GM13976 (cell line): ENCODE measurements at regions not wholly inside any gene's neighbourhood (a gene's known extent, or its start where the extent isn't known, plus 50 kb on each side); places are given as distances from the start of the nearest gene placed in this dataset.

Experiments
- DNase-seq: peaks from one replicate; pipeline ENCODE4 v3.0.0; 2012; ENCODE audit warnings: low spot score
- in situ Hi-C: fragments of 300-500 bp; cut with MboI; formaldehyde crosslinking; loops from one replicate; pipeline ENCODE4 v1.12.0; 2022; ENCODE audit warnings: low sequenced_read_pairs, mixed read lengths, inconsistent platforms; ENCODE audit not compliant: unreplicated experiment
- TF ChIP-seq, protein P1 (sequence below): IDR thresholded peaks from 2 replicates; pipeline ENCODE4 v1.5.1; 2012; ENCODE audit warnings: borderline replicate concordance, mild to moderate bottlenecking; ENCODE audit not compliant: insufficient read depth; ENCODE audit errors: extremely low read depth, missing control alignments, control extremely low read depth

DNA sequence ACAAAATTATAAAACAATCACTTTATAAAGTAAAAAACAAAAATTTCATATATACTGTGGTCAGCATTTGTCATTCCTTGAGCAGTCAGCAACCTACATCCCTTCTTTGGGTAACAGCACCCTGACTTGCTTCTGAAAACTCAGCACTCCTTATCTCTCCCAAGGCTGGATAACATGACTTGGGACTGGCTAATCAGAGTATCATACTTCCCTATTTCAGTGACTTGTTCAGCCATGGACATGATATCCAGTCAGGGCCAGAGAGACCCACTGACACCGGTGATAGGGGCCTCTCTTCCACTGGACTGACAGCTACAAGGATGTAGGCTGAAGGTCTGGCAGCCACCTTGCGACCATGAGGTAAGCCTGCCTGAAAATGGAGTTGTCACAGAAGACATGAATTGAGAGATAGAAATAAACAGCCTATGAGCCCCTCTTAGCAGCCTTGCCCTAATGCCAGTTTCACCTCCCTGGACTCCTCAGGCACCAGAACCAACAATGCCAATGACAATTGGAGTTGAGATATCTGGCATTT, 84.4 kb upstream of the NEBL start:
- TF ChIP-seq, protein P1, sequence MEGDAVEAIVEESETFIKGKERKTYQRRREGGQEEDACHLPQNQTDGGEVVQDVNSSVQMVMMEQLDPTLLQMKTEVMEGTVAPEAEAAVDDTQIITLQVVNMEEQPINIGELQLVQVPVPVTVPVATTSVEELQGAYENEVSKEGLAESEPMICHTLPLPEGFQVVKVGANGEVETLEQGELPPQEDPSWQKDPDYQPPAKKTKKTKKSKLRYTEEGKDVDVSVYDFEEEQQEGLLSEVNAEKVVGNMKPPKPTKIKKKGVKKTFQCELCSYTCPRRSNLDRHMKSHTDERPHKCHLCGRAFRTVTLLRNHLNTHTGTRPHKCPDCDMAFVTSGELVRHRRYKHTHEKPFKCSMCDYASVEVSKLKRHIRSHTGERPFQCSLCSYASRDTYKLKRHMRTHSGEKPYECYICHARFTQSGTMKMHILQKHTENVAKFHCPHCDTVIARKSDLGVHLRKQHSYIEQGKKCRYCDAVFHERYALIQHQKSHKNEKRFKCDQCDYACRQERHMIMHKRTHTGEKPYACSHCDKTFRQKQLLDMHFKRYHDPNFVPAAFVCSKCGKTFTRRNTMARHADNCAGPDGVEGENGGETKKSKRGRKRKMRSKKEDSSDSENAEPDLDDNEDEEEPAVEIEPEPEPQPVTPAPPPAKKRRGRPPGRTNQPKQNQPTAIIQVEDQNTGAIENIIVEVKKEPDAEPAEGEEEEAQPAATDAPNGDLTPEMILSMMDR = no peak
- in situ Hi-C loops = no loop called here
- DNase-seq = no peak

- TF ChIP-seq, protein P1 = no peak
- no peak for DNase-seq
- in situ Hi-C loops = no loop called here
Measured at GRCh38 chr10:20978617-20979016, 81.5 kb upstream of the NEBL start.

DNA sequence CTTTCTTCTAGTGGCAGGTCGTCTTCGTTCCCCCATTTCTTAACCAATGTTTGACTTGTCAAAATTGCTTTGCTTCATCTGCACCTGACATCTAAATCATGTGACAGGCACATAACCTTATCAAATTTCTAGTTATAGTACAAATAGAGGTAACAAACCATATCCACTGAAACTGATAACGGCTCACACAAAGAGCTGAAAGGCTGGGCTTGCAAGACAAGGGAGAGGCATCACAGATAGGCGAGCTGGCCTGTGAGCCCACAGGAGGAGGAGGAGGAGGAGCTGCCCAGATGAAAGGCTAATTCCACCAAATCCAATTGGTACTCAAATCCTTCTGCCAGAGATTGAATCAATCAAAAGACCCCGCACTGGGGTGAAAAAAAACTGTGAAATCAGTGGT, 80.2 kb upstream of the NEBL start:
- no peak for DNase-seq
- in situ Hi-C loops = no loop called here
- TF ChIP-seq, protein P1 = no peak

DNA sequence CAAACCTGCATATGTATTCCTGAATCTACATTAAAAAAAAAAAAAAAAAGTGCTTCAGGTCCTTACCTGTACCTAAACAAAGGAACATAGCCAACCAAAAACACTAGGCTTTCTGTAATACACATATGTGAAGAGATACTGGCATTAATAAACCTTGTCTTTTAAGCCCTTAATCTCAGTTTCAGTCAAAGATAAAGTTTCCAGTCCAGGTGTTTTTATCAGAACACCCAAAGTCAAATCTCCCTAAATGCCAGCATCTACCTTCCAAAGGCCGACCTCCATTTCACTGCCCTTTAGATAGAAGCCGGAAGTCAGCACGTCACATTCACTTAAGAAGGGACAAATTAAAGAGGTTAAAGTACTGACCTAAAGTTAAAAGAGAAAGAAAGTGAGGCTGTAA, 79.8 kb upstream of the NEBL start:
- in situ Hi-C loops = no loop called here
- DNase-seq = no peak
- TF ChIP-seq, protein P1 = no peak

GRCh38 chr10:20976390-20976789, 79.3 kb upstream of the NEBL start:
- TF ChIP-seq, protein P1 = no peak
- no peak for DNase-seq
- in situ Hi-C loops = no loop called here

DNA sequence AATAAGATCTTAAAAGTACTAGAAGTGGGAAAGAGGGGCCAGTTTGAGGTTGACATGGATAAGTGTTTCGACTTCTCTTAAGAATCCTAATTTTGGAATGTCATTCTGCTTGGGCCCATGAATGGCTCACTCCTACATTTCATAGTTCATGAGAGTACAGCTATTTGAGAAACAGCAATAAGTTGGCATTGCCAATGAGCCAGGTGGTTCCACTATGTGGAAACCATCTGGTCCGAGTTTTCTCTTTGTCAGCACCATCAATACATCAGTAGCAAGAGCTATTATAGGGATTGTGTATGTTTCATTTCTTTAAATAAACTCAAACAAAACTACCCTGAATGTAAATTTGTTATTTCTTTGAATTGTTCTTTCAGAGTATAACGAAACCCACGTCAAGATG, 78.1 kb upstream of the NEBL start:
- in situ Hi-C loops = no loop called here
- TF ChIP-seq, protein P1 = no peak
- DNase-seq = no peak

DNA sequence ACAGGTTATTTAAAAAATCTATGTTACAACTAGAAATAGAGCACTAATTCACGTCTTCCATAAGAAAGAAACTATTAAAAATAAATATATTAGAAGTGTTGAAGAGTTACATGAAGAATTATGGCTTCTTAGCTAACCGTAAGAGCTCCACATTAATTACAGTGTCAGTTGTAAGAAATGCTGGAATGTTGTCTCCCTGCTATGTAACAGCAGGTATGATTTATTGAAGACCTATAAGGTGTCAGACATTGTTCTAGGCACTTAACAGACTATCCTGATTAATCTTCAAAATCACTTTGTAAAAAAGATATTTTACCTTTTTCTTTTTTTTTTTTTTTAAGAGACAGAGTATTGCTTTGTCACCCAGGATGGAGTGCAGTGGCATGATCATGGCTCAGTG, 75.8 kb upstream of the NEBL start:
- no peak for DNase-seq
- in situ Hi-C loops = no loop called here

More for the DNA sequence above, 75.8 kb upstream of the NEBL start:
- TF ChIP-seq, protein P1 = no peak
